Mesendoderm (in vitro differentiated cells): ENCODE measurements at regions not wholly inside any gene's neighbourhood (a gene's known extent, or its start where the extent isn't known, plus 50 kb on each side); places are given as distances from the start of the nearest gene placed in this dataset.

ENCODE experiments used
- DNase-seq: peaks from one replicate; pipeline ENCODE4 v3.0.0; 2013
- H2AK5ac ChIP-seq: 2 replicates; pipeline ENCODE4 v1.6.1; 2013; ENCODE audit warnings: low read length, inconsistent platforms
- H2BK120ac ChIP-seq: 2 replicates; pipeline ENCODE4 v1.6.1; 2013; ENCODE audit warnings: low read depth, mild to moderate bottlenecking, low read length, moderate library complexity, mixed read lengths
- H2BK15ac ChIP-seq: replicated peaks from 2 replicates; pipeline ENCODE4 v1.6.1; 2013; ENCODE audit warnings: low read depth, mild to moderate bottlenecking, moderate library complexity
- H2BK5ac ChIP-seq: 2 replicates; pipeline ENCODE4 v1.6.1; 2013; ENCODE audit warnings: low read length, inconsistent platforms
- H3K18ac ChIP-seq: 2 replicates; pipeline ENCODE4 v1.6.1; 2013; ENCODE audit warnings: mild to moderate bottlenecking, low read length, mixed read lengths
- H3K23ac ChIP-seq: one replicate; pipeline ENCODE4 v1.6.1; 2013; ENCODE audit warnings: low read length
- H3K27ac ChIP-seq: 2 replicates; pipeline ENCODE4 v1.5.1; 2013; ENCODE audit warnings: low read depth, mild to moderate bottlenecking, inconsistent platforms, low read length, moderate library complexity
- H3K27me3 ChIP-seq: 2 replicates; pipeline ENCODE4 v1.6.1; 2013; ENCODE audit warnings: low read length, control low read depth, mild to moderate bottlenecking, inconsistent platforms; ENCODE audit not compliant: insufficient read depth, poor library complexity
- H3K36me3 ChIP-seq: 2 replicates; pipeline ENCODE4 v1.6.1; 2013; ENCODE audit warnings: low read length, inconsistent platforms; ENCODE audit not compliant: control insufficient read depth, insufficient read depth
- H3K4ac ChIP-seq: one replicate; pipeline ENCODE4 v1.6.1; 2013; ENCODE audit warnings: low read depth, mild to moderate bottlenecking, low read length, moderate library complexity
- H3K4me1 ChIP-seq: 2 replicates; pipeline ENCODE4 v1.6.1; 2013; ENCODE audit warnings: low read depth, low read length, inconsistent platforms; ENCODE audit not compliant: control insufficient read depth
- H3K4me2 ChIP-seq: 2 replicates; pipeline ENCODE4 v1.6.1; 2013; ENCODE audit warnings: low read length
- H3K4me3 ChIP-seq: 2 replicates; pipeline ENCODE4 v1.5.1; 2013; ENCODE audit warnings: mild to moderate bottlenecking, low read length
- H3K56ac ChIP-seq: one replicate; pipeline ENCODE4 v1.6.1; 2013; ENCODE audit warnings: low read length
- H3K79me1 ChIP-seq: 2 replicates; pipeline ENCODE4 v1.6.1; 2013; ENCODE audit warnings: low read length, inconsistent platforms
- H3K79me2 ChIP-seq: 2 replicates; pipeline ENCODE4 v1.6.1; 2013; ENCODE audit warnings: mild to moderate bottlenecking, low read length; ENCODE audit not compliant: control insufficient read depth, insufficient read depth
- H3K9ac ChIP-seq: 2 replicates; pipeline ENCODE4 v1.6.1; 2013; ENCODE audit warnings: low read length, inconsistent platforms
- H4K5ac ChIP-seq: one replicate; pipeline ENCODE4 v1.6.1; 2013; ENCODE audit warnings: low read length
- H4K8ac ChIP-seq: one replicate; pipeline ENCODE4 v1.6.1; 2013; ENCODE audit warnings: low read depth, mild to moderate bottlenecking, control low read depth, low read length, moderate library complexity
- WGBS: extraction: QIAGEN DNeasy Blood & Tissue Kit; methylation state at CpG from one replicate; pipeline ENCODE4 v1.1.7; 2013; ENCODE audit warnings: low lambda C conversion rate, missing lambda C conversion rate; ENCODE audit not compliant: insufficient coverage; ENCODE audit errors: extremely low coverage; 5-methylcytosine and 5-hydroxymethylcytosine counted together

DNA sequence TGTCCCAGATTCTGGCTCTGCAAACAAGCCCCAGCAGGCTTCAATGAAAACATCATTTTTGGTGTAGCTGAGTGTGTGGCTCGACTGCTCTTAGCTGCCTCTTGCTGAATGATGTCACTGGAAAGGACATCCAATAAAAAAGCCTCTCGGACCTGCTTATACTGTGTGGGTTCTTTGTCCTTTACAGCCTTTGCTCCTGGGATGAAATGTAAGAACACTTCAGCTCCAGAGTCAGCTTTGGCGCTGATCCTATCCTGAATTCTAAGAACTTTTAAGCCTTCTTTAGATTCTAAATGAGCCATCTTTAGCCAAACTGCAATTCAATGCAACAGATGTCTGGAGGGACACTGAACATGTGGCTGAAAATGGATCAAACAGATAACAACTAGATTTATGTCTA, 404.6 kb upstream of the C9orf72 start:
- Histone ChIP-seq H3K9ac (no peak overlapping the region), H3K79me1 (no peaks in the 10 kb centered on the region), H2BK120ac (no peak overlapping the region), H3K4me2 (no peak overlapping the region), H3K4me3 (no peak overlapping the region), H3K36me3 (no peaks in the 10 kb centered on the region), H2BK15ac (no peak overlapping the region), H3K4me1 (no peaks in the 10 kb centered on the region), H2BK5ac (no peak overlapping the region), H3K4ac (no peak overlapping the region), H3K23ac (no peak overlapping the region), H3K18ac (no peak overlapping the region), H3K79me2 (no peaks in the 10 kb centered on the region), H3K27ac (no peak overlapping the region), H2AK5ac (no peak overlapping the region), H4K5ac (no peak overlapping the region), H3K27me3 (no peaks in the 10 kb centered on the region), H4K8ac (no peak overlapping the region), H3K56ac (no peak overlapping the region)
- no CpG with 5 or more reads among the region's 3 CpGs for WGBS
- DNase-seq, result no peak

DNA sequence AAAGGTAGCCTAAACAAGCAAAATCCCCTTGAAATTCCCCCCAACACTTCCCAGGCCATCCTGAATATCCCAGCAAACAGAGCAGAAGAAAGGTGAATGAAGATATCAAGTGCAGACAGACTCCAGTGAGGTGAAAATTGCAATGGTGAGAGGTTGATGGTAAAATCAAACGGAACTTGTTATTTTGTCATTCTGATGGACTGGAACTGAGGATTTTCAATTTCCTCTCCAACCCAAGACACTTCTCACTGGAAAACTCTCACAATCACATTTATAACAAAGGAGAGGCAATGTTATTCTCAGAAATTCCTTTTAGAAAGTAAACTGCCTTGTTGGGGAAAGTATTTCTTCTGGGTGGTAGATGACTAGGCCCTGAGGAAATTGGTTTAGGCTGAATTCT, 412.4 kb upstream of the C9orf72 start:
- DNase-seq, result no peak
- Histone ChIP-seq H3K9ac (no peak overlapping the region), H3K23ac (no peak overlapping the region), H4K8ac (no peak overlapping the region), H2BK5ac (no peak overlapping the region), H3K36me3 (no peaks in the 10 kb centered on the region), H4K5ac (no peak overlapping the region), H3K18ac (no peak overlapping the region), H3K27ac (no peak overlapping the region), H3K27me3 (no peaks in the 10 kb centered on the region), H3K4ac (no peak overlapping the region), H3K56ac (no peak overlapping the region), H3K4me2 (no peak overlapping the region), H2AK5ac (no peak overlapping the region), H2BK120ac (no peak overlapping the region), H3K4me1 (no peaks in the 10 kb centered on the region), H3K4me3 (no peak overlapping the region), H2BK15ac (no peak overlapping the region), H3K79me2 (no peaks in the 10 kb centered on the region), H3K79me1 (no peaks in the 10 kb centered on the region)
- no CpG with 5 or more reads among the region's 1 CpG for WGBS

DNA sequence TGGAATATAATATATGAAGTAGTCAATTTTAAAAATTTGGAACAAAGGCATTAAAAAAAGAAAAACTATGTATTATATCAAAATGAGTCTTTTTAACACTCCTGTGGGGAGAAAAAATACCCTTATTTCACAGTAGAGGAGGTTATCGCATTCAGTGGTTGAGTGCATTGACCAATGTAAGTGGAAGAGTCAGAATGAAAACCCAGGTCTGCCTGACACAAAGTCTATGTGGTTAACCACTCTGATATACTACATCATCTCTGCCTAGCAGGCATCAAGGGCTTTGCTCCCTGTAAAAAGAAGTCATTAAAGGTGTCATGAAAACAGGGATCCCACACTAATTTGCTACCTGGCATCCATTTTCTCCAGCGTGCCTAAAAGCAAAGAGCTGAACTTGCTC, 417.2 kb upstream of the C9orf72 start:
- Histone ChIP-seq H3K4me2 (no peak overlapping the region), H3K18ac (no peak overlapping the region), H3K4me1 (no peaks in the 10 kb centered on the region), H3K4me3 (no peak overlapping the region), H3K27ac (no peak overlapping the region), H4K8ac (no peak overlapping the region), H3K27me3 (no peaks in the 10 kb centered on the region), H3K23ac (no peak overlapping the region), H3K36me3 (no peaks in the 10 kb centered on the region), H3K9ac (no peak overlapping the region), H2BK120ac (no peak overlapping the region), H4K5ac (no peak overlapping the region), H2BK15ac (no peak overlapping the region), H3K56ac (no peak overlapping the region), H3K4ac (no peak overlapping the region), H3K79me2 (no peaks in the 10 kb centered on the region), H3K79me1 (no peaks in the 10 kb centered on the region), H2BK5ac (no peak overlapping the region), H2AK5ac (no peak overlapping the region)
- DNase-seq, result no peak
- WGBS, result no CpG with 5 or more reads among the region's 2 CpGs

DNA sequence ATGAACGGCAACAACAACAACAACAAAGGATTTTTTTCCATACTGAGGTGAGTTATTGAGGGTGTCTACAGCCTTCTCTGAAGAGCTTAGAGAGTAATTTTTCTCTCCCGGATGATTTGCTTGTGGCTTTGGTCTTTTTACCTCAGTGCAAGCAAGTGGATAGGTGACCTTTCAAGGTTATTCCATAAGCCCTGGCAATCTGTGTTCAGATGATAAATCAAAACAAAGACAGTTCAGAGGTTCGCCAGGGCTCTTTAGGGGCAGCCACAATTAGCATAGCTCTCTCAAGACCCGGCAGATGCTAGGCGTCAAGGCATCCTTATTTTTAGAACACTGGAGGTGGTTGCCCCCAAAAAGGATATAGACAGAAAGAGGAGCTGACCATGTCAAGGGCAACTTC, 417.9 kb upstream of the C9orf72 start:
- Histone ChIP-seq H3K36me3 (no peaks in the 10 kb centered on the region), H3K4ac (no peak overlapping the region), H3K4me1 (no peaks in the 10 kb centered on the region), H4K8ac (no peak overlapping the region), H3K56ac (no peak overlapping the region), H3K27ac (no peak overlapping the region), H3K4me3 (no peak overlapping the region), H3K9ac (no peak overlapping the region), H3K79me1 (no peaks in the 10 kb centered on the region), H2BK120ac (no peak overlapping the region), H2BK5ac (no peak overlapping the region), H3K18ac (no peak overlapping the region), H4K5ac (no peak overlapping the region), H3K23ac (no peak overlapping the region), H2BK15ac (no peak overlapping the region), H3K27me3 (no peaks in the 10 kb centered on the region), H3K4me2 (no peak overlapping the region), H2AK5ac (no peak overlapping the region), H3K79me2 (no peaks in the 10 kb centered on the region)
- no CpG with 5 or more reads among the region's 5 CpGs for WGBS
- no peak for DNase-seq

DNA sequence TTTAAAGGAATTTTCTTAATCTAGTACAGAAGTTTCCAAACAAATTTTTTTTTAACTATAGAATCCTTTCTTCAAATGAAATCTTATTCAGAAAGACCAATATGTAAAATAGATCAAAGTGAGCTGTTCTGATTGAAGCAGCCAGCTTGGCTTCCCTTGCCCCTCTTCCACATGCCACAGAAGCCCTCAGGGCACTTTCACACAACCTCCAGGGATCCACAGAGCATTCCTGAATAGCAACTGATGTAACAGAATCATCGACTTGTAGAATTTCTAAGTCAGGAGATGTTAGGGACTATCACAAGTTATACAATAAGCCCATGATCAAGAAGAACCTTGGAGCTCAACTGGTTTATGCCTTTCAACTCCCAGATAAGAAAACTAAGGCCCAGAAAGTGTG, 427.8 kb upstream of the C9orf72 start:
- no peak overlapping the region for H3K4ac ChIP-seq
- H3K18ac ChIP-seq, result no peak overlapping the region
- no peak overlapping the region for H4K8ac ChIP-seq
- no peak overlapping the region for H2AK5ac ChIP-seq
- DNase-seq, result peak; percentile 85
- H3K4me1 ChIP-seq, result no peaks in the 10 kb centered on the region
- H2BK120ac ChIP-seq, result no peak overlapping the region
- no peak overlapping the region for H3K4me3 ChIP-seq
- no peaks in the 10 kb centered on the region for H3K27me3 ChIP-seq
- no peaks in the 10 kb centered on the region for H3K79me1 ChIP-seq
- no peak overlapping the region for H3K4me2 ChIP-seq
- H3K9ac ChIP-seq, result no peak overlapping the region
- no peak overlapping the region for H2BK5ac ChIP-seq
- H3K56ac ChIP-seq, result no peak overlapping the region
- no CpG with 5 or more reads among the region's 1 CpG for WGBS
- no peak overlapping the region for H2BK15ac ChIP-seq
- H3K79me2 ChIP-seq, result no peaks in the 10 kb centered on the region
- H3K36me3 ChIP-seq, result no peaks in the 10 kb centered on the region
- no peak overlapping the region for H3K23ac ChIP-seq
- no peak overlapping the region for H4K5ac ChIP-seq
- no peak overlapping the region for H3K27ac ChIP-seq

DNA sequence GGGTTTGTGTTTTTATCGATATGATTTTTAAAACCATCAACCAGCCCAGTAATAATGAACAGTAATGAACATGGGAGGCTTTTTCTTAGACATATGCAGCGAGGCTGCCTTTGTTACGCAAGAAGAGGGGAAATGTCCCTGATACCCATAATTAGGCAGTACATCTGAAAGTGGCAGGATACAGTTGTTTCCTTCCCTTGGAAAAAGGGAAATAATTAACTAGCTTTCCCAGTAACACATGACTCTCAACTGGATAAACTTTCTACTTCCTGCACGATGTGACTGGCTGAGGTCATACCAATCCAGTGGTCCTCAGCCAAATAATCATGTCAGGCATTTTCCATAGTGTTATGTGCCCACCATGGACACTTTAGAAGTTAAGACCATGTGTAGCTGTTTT, 431.6 kb upstream of the C9orf72 start:
- Histone ChIP-seq H3K18ac (no peak overlapping the region), H3K79me1 (no peaks in the 10 kb centered on the region), H3K4me3 (no peak overlapping the region), H3K9ac (no peak overlapping the region), H3K56ac (no peak overlapping the region), H3K36me3 (no peaks in the 10 kb centered on the region), H3K79me2 (no peaks in the 10 kb centered on the region), H4K8ac (no peak overlapping the region), H3K23ac (no peak overlapping the region), H3K27me3 (no peaks in the 10 kb centered on the region), H2BK5ac (no peak overlapping the region), H3K4me1 (no peaks in the 10 kb centered on the region), H3K27ac (no peak overlapping the region), H2AK5ac (no peak overlapping the region), H4K5ac (no peak overlapping the region), H2BK120ac (no peak overlapping the region), H2BK15ac (no peak overlapping the region), H3K4ac (no peak overlapping the region), H3K4me2 (no peak overlapping the region)
- no peak for DNase-seq
- no CpG with 5 or more reads among the region's 4 CpGs for WGBS
